Psoas muscle (tissue), 7 donors: ENCODE measurements at regions not wholly inside any gene's neighbourhood (a gene's known extent, or its start where the extent isn't known, plus 50 kb on each side); places are given as distances from the start of the nearest gene placed in this dataset.
"Not testable (repeated sequence)": the region's sequence is repeated elsewhere in the genome, so short reads cannot be mapped to it uniquely, and the experiment has no call there.

Experiments
- ATAC-seq, 4 donors: fragments of 200-7000 bp; cut with Tn5 transposase; one replicate each; pipeline ENCODE4 v1.9.1; 2020; ENCODE audit warnings: moderate library complexity in 3 of 4, mild to moderate bottlenecking in 2 of 4
- DNase-seq, 2 donors: peaks; one replicate each; pipeline ENCODE4 v3.0.0-alpha.2; 2020
- H3K27ac ChIP-seq: fragments of 200-600 bp; one replicate; pipeline ENCODE4 v1.8.0; 2022
- H3K27me3 ChIP-seq, 3 donors: fragments of 200-600 bp in 1 of 3; one replicate each; pipeline versions ENCODE4 v1.6.1 to v1.8.0; 2013 to 2022; ENCODE audit warnings: low read length in 2 of 3, mild to moderate bottlenecking in 2 of 3, moderate library complexity in 1 of 3; ENCODE audit not compliant: insufficient read depth in 3 of 3
- H3K36me3 ChIP-seq, 2 donors: fragments of 200-600 bp in 1 of 2; one replicate each; pipeline versions ENCODE4 v1.6.1 to v1.8.0; 2013 to 2022; ENCODE audit warnings: low read depth in 1 of 2, mild to moderate bottlenecking in 1 of 2, moderate library complexity in 1 of 2; ENCODE audit not compliant: insufficient read depth in 1 of 2
- H3K4me1 ChIP-seq: fragments of 200-600 bp; one replicate; pipeline ENCODE4 v1.8.0; 2022
- H3K4me3 ChIP-seq: fragments of 200-600 bp; one replicate; pipeline ENCODE4 v1.8.0; 2022; ENCODE audit warnings: mild to moderate bottlenecking
- H3K9me3 ChIP-seq: fragments of 200-600 bp; one replicate; pipeline ENCODE4 v1.8.0; 2022
- WGBS, 3 donors: extraction: QIAGEN DNeasy Blood & Tissue Kit; methylation state at CpG; one replicate each; pipeline versions ENCODE4 v1.1.6 to v1.1.7; 2013; 5-methylcytosine and 5-hydroxymethylcytosine counted together
- intact Hi-C, 2 donors: fragments of 100-400 bp; cut with DNase I; formaldehyde crosslinking; loops; one replicate each; pipeline versions ENCODE4 v1.11.0 to v1.14.2; 2022
- TF ChIP-seq, protein P1 (sequence below): fragments of 200-600 bp; IDR thresholded peaks from one replicate; pipeline ENCODE4 v1.8.0; 2022; ENCODE audit warnings: antibody characterized with exemption
- donor health status: healthy with polysubstance abuse.
- donor health status: DM: no; HTN: no; CAD: no; lungs with moderate emphysema.
- donor health status: Bipolar disorder and iron deficiency.
- donor health status: healthy.
- donor health status: DM: yes; HTN: yes; CAD: no.
- donor health status: DM: no; HTN: no; CAD: no.
- donor health status: DM: yes; HTN: yes; CAD: no.

DNA sequence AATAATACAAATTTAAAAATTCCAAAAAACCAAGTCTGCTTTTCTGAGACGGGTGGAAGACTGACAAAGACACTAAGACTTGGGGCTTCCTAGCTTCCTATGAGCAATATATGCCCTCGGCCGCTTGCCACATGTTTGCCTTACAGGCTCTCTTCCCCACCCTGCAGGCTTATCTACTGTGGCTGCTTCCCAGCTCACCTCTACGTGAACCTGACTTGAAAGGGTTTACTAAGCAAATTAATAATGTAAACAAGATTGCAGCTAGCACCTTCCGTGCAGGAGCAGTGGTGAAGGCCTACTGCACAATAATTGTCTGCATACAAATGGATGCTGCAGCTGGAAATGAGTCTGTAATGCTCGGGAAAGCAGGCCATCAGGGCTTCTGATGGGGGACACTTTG lies 152.9 kb upstream of the DAB1 start:
- intact Hi-C loops, result no loop called here
- DNase-seq (no peak), ATAC-seq (no peak)
- no peaks in the 10 kb centered on the region for H3K4me1 ChIP-seq
- 85 to 91% (median 85%) methylated on average over 6 of the region's 6 CpGs for WGBS, 3 donors
- TF ChIP-seq, protein P1, sequence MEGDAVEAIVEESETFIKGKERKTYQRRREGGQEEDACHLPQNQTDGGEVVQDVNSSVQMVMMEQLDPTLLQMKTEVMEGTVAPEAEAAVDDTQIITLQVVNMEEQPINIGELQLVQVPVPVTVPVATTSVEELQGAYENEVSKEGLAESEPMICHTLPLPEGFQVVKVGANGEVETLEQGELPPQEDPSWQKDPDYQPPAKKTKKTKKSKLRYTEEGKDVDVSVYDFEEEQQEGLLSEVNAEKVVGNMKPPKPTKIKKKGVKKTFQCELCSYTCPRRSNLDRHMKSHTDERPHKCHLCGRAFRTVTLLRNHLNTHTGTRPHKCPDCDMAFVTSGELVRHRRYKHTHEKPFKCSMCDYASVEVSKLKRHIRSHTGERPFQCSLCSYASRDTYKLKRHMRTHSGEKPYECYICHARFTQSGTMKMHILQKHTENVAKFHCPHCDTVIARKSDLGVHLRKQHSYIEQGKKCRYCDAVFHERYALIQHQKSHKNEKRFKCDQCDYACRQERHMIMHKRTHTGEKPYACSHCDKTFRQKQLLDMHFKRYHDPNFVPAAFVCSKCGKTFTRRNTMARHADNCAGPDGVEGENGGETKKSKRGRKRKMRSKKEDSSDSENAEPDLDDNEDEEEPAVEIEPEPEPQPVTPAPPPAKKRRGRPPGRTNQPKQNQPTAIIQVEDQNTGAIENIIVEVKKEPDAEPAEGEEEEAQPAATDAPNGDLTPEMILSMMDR, result no peak
- H3K27me3 ChIP-seq, result no peaks in the 10 kb centered on the region
- no peak overlapping the region for H3K4me3 ChIP-seq
- no peaks in the 10 kb centered on the region for H3K36me3 ChIP-seq
- H3K27ac ChIP-seq, result no peak overlapping the region
- no peaks in the 10 kb centered on the region for H3K9me3 ChIP-seq

DNA sequence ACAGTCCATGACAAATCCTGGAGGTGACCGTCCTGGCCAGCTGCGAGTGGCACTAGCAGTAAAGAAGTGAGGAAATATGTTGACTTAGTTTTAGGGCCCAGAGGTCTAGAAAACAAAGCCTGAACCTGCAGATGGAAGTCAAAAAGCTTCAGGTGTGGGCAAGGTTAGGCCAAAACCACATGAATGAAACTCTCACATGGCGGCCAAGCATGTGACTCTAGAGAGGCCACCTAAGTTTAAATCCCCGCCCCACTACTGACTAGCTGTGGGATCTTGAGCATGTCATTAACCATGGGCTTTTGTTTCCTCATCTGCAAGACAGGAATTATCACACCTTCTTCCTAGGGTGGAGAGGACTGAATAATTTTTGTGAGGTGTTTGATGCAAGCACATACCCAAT lies 148.2 kb upstream of the DAB1 start:
- no peaks in the 10 kb centered on the region for H3K27me3 ChIP-seq
- TF ChIP-seq, protein P1, result no peak
- peaks cover 4% of the 10 kb centered on the region for H3K9me3 ChIP-seq
- no peaks in the 10 kb centered on the region for H3K4me1 ChIP-seq
- ATAC-seq (no peak), DNase-seq (no peak)
- no peaks in the 10 kb centered on the region for H3K36me3 ChIP-seq
- 84 to 87% (median 86%) methylated on average over 4 of the region's 4 CpGs for WGBS, 3 donors
- intact Hi-C loops, result no loop called here
- no peak overlapping the region for H3K4me3 ChIP-seq
- no peak overlapping the region for H3K27ac ChIP-seq

DNA sequence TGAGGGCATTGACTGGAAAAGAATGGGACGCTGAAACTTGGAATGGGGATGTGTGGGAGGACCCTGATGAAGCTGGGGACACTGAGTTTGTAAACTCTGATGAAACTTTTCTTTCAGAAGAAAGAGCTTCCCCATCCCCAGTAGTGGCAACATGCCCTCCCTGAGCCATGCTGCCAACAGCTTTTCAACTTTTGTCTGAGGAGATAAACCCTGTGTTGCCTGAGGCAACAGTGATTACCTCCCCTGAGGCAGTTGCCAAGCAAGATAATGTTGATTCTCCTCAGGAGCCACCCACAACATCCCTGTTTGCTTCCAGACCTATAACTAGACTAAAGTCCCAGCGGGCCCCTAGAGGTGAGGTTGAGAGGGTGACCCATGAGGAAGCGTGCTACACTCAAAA lies 134.2 kb upstream of the DAB1 start:
- intact Hi-C loops, ATAC-seq, H3K27me3 ChIP-seq, H3K4me1 ChIP-seq, H3K36me3 ChIP-seq, H3K9me3 ChIP-seq, H3K27ac ChIP-seq, DNase-seq, H3K4me3 ChIP-seq: not testable (repeated sequence)
- WGBS, 3 donors, result 86 to 93% (median 88%) methylated on average over 3 of the region's 3 CpGs

DNA sequence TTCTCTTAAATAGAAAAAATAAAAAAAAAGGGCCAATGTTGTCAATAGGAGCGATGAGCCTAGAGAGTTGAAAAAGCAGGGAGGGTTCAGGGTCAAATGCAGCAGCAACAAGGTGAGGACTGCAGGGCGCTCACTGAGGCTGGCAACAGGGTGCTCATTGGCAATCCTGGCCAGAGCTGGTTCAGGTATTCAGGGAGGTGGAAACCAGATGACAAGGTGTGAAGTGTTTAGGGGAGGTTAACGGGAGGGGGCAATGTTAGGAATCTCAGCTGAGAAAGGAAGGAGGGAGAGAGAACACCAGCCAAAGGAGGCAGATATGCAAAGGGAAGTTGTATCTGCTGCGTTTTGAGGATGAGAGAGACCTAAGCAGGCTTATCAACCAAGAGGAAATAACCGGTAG lies 129.8 kb upstream of the DAB1 start:
- intact Hi-C loops, result no loop called here
- Histone ChIP-seq H3K27ac (no peak overlapping the region), H3K4me1 (no peaks in the 10 kb centered on the region), H3K27me3 (no peaks in the 10 kb centered on the region), H3K4me3 (no peak overlapping the region), H3K9me3 (no peaks in the 10 kb centered on the region), H3K36me3 (no peaks in the 10 kb centered on the region)
- DNase-seq (no peak), ATAC-seq (no peak)
- 50 to 57% (median 52%) methylated on average over 5 of the region's 5 CpGs for WGBS, 3 donors
- TF ChIP-seq, protein P1, result no peak

DNA sequence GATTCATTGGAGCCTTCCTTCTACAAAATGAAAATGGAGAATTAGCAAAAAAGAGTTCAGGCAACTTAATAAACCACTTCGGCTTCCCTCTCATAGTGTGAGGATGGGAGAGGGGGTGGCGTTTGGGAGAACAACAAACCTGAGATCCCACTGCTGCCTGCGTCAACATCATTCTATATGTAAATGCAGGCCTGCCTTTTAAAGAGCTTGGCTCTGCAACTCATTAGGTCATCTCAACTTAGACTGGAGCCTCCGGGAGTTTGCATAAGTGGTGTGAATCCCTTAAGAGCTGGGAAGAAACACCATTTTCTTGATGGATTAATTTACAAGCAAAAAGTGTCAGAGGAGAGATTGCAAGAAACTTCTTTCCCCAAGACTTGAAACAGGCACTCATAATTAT lies 127.6 kb upstream of the DAB1 start:
- intact Hi-C loops, result no loop called here
- ATAC-seq, result no peak
- H3K4me1 ChIP-seq, result no peaks in the 10 kb centered on the region
- no peak overlapping the region for H3K4me3 ChIP-seq
- 57 to 65% (median 63%) methylated on average over 4 of the region's 4 CpGs for WGBS, 3 donors
- TF ChIP-seq, protein P1, result no peak
- no peak for DNase-seq
- no peaks in the 10 kb centered on the region for H3K27me3 ChIP-seq
- H3K36me3 ChIP-seq, result no peaks in the 10 kb centered on the region
- H3K27ac ChIP-seq, result no peak overlapping the region
- H3K9me3 ChIP-seq, result no peaks in the 10 kb centered on the region
